ENCODE measurements at regions not wholly inside any gene's neighbourhood (a gene's known extent, or its start where the extent isn't known, plus 50 kb on each side); places are given as distances from the start of the nearest gene placed in this dataset.

DNA sequence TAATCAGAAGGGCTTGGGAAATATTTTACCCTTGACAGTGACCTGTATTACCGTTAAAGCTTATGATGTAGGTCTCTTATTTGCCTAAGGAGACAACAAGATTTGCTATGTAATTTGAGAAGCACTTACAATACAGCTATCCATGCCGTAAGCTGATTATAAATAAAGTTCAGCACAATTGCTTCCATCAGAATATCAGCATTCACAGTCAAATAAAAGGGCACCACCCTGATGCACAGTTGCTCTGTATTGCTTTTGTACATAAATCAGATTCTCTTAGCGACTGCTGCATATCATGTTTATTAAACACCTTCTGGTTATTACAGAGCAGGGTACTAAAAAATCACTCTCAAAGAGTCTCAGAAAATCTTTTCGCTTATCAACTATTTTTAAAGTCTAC is 67.3 kb upstream of the VRK1 start:
- Histone ChIP-seq H3K4me1 (ENCODE audit: insufficient read depth, low read length) (no peaks in the 10 kb centered on the region), H3K14ac (ENCODE audit: insufficient read depth, low read length) (no peak overlapping the region), H3T11ph (ENCODE audit: low read length) (no peak overlapping the region), H3K18ac (ENCODE audit: insufficient read length, low read depth, low read length) (no peak overlapping the region), H4K5ac (ENCODE audit: insufficient read length, low read depth, low read length) (no peak overlapping the region), H3K56ac (ENCODE audit: insufficient read length, low read depth, low read length) (no peak overlapping the region), H3K9me3 (ENCODE audit: control insufficient read depth, low read depth, low read length) (no peaks in the 10 kb centered on the region), H2BK20ac (ENCODE audit: low read depth, low read length, poor library complexity, severe bottlenecking) (no peak overlapping the region), H2BK15ac (ENCODE audit: low read depth, low read length) (no peak overlapping the region), H2BK12ac (ENCODE audit: insufficient read length, low read depth, low read length) (no peak overlapping the region), H2AK5ac (ENCODE audit: insufficient read length, low read length) (no peak overlapping the region), H4K91ac (ENCODE audit: insufficient read length, low read depth, low read length) (no peak overlapping the region), H3K79me2 (ENCODE audit: insufficient read depth, low read length) (no peaks in the 10 kb centered on the region), H3K23ac (ENCODE audit: insufficient read length, low read depth, low read length) (no peak overlapping the region), H3K27me3 (ENCODE audit: insufficient read depth, low read length) (no peaks in the 10 kb centered on the region), H3K27ac (ENCODE audit: insufficient read length, low read depth, low read length) (no peak overlapping the region), H2BK5ac (ENCODE audit: insufficient read length, low read length) (no peak overlapping the region), H2AFZ (ENCODE audit: low read length) (no peak overlapping the region), H3K4me2 (ENCODE audit: insufficient read depth, insufficient read length, low read length) (no peak overlapping the region), H2BK120ac (ENCODE audit: low read depth, low read length, poor library complexity, severe bottlenecking) (no peak overlapping the region), H3K9ac (ENCODE audit: extremely low read depth, insufficient read length, low read length) (no peak overlapping the region), H3K79me1 (ENCODE audit: insufficient read depth, low read depth, low read length, poor library complexity, severe bottlenecking) (no peaks in the 10 kb centered on the region), H4K20me1 (ENCODE audit: control insufficient read depth, insufficient read depth, insufficient read length) (no peaks in the 10 kb centered on the region), H3K4ac (ENCODE audit: low read depth, low read length) (no peak overlapping the region), H3K23me2 (ENCODE audit: insufficient read length, low read depth, low read length, poor library complexity, severe bottlenecking) (no peaks in the 10 kb centered on the region), H4K8ac (replicated peaks; ENCODE audit: insufficient read length, low read depth, low read length) (no peak overlapping the region)
- H3K9me3 Mint-ChIP-seq = no peaks in the 10 kb centered on the region; a peak in 1 of 5 replicates
- H3K4me1 Mint-ChIP-seq = no peaks in the 10 kb centered on the region
- TF ChIP-seq CTCF (conservative IDR thresholded peaks at IDR 0.05) = no peak
- no peak overlapping the region for H3K4me3 Mint-ChIP-seq
- no peaks in the 10 kb centered on the region for H3K36me3 Mint-ChIP-seq (ENCODE audit: insufficient read depth in 1 of 3, low read depth in 3 of 3)
- no CpG with 5 or more reads among the region's 4 CpGs for WGBS (ENCODE audit: extremely low coverage, insufficient read length, low lambda C conversion rate)
- DNase-seq = no peak
- H3K27ac Mint-ChIP-seq = no peak overlapping the region
- H3K27me3 Mint-ChIP-seq (ENCODE audit: low read depth) = peaks cover 22% of the 10 kb centered on the region

Data from H9 (cell line).